ENCODE measurements at regions not wholly inside any gene's neighbourhood (a gene's known extent, or its start where the extent isn't known, plus 50 kb on each side); places are given as distances from the start of the nearest gene placed in this dataset.

GRCh38 chr18:11408555-11409065 lies 200.8 kb upstream of the SLC35G4 start:
- Histone ChIP-seq H3K27me3 (ENCODE audit: insufficient read depth, poor library complexity, severe bottlenecking) (no peaks in the 10 kb centered on the region), H3K4me1 (ENCODE audit: insufficient read depth, poor library complexity, severe bottlenecking) (no peaks in the 10 kb centered on the region), H3K36me3 (ENCODE audit: low read depth) (no peaks in the 10 kb centered on the region), H3K27ac (ENCODE audit: poor library complexity, severe bottlenecking) (no peak overlapping the region), H3K9me3 (ENCODE audit: severe bottlenecking) (no peaks in the 10 kb centered on the region), H3K4me3 (ENCODE audit: severe bottlenecking) (no peak overlapping the region)
- TF ChIP-seq CTCF (IDR thresholded peaks at IDR 0.05; ENCODE audit: poor library complexity, severe bottlenecking): no peak
- ATAC-seq (ENCODE audit: low read depth): no peak
- no peak for DNase-seq (ENCODE audit: low spot score)

GRCh38 chr18:11407940-11408339 lies 201.5 kb upstream of the SLC35G4 start:
- no peaks in the 10 kb centered on the region for H3K9me3 ChIP-seq (ENCODE audit: severe bottlenecking)
- no peaks in the 10 kb centered on the region for H3K27me3 ChIP-seq (ENCODE audit: insufficient read depth, poor library complexity, severe bottlenecking)
- TF ChIP-seq CTCF (IDR thresholded peaks at IDR 0.05; ENCODE audit: poor library complexity, severe bottlenecking): no peak
- no peak overlapping the region for H3K4me3 ChIP-seq (ENCODE audit: severe bottlenecking)
- no peak overlapping the region for H3K27ac ChIP-seq (ENCODE audit: poor library complexity, severe bottlenecking)
- no peaks in the 10 kb centered on the region for H3K36me3 ChIP-seq (ENCODE audit: low read depth)
- DNase-seq (ENCODE audit: low spot score) (no peak), ATAC-seq (ENCODE audit: low read depth) (peak; percentile 50; the same call in 2 of the 3 replicates)
- H3K4me1 ChIP-seq (ENCODE audit: insufficient read depth, poor library complexity, severe bottlenecking): no peaks in the 10 kb centered on the region

GRCh38 chr18:11405804-11406203 lies 203.6 kb upstream of the SLC35G4 start:
- Histone ChIP-seq H3K27ac (ENCODE audit: poor library complexity, severe bottlenecking) (no peak overlapping the region), H3K27me3 (ENCODE audit: insufficient read depth, poor library complexity, severe bottlenecking) (no peaks in the 10 kb centered on the region), H3K4me3 (ENCODE audit: severe bottlenecking) (no peak overlapping the region), H3K4me1 (ENCODE audit: insufficient read depth, poor library complexity, severe bottlenecking) (no peaks in the 10 kb centered on the region), H3K9me3 (ENCODE audit: severe bottlenecking) (no peaks in the 10 kb centered on the region), H3K36me3 (ENCODE audit: low read depth) (no peaks in the 10 kb centered on the region)
- TF ChIP-seq CTCF (IDR thresholded peaks at IDR 0.05; ENCODE audit: poor library complexity, severe bottlenecking): no peak
- ATAC-seq (ENCODE audit: low read depth) (no peak), DNase-seq (ENCODE audit: low spot score) (no peak)

- peaks cover 7% of the 10 kb centered on the region for H3K27me3 ChIP-seq (ENCODE audit: insufficient read depth, poor library complexity, severe bottlenecking)
- TF ChIP-seq CTCF (IDR thresholded peaks at IDR 0.05; ENCODE audit: poor library complexity, severe bottlenecking): no peak
- H3K36me3 ChIP-seq (ENCODE audit: low read depth): no peaks in the 10 kb centered on the region
- no peak overlapping the region for H3K4me3 ChIP-seq (ENCODE audit: severe bottlenecking)
- ATAC-seq (ENCODE audit: low read depth): no peak
- no peaks in the 10 kb centered on the region for H3K9me3 ChIP-seq (ENCODE audit: severe bottlenecking)
- no peaks in the 10 kb centered on the region for H3K4me1 ChIP-seq (ENCODE audit: insufficient read depth, poor library complexity, severe bottlenecking)
- DNase-seq (ENCODE audit: low spot score): no peak
- H3K27ac ChIP-seq (ENCODE audit: poor library complexity, severe bottlenecking): no peak overlapping the region
These were observed 208.7 kb upstream of the SLC35G4 start for GRCh38 chr18:11400703-11401102.

GRCh38 chr18:11398625-11399024 lies 210.8 kb upstream of the SLC35G4 start:
- ATAC-seq (ENCODE audit: low read depth): no peak
- Histone ChIP-seq H3K36me3 (ENCODE audit: low read depth) (no peaks in the 10 kb centered on the region), H3K27me3 (ENCODE audit: insufficient read depth, poor library complexity, severe bottlenecking) (peaks cover 8% of the 10 kb centered on the region), H3K4me1 (ENCODE audit: insufficient read depth, poor library complexity, severe bottlenecking) (no peaks in the 10 kb centered on the region), H3K4me3 (ENCODE audit: severe bottlenecking) (no peak overlapping the region), H3K9me3 (ENCODE audit: severe bottlenecking) (no peaks in the 10 kb centered on the region), H3K27ac (ENCODE audit: poor library complexity, severe bottlenecking) (no peak overlapping the region)
- peak; percentile 30 for TF ChIP-seq CTCF (IDR thresholded peaks at IDR 0.05; ENCODE audit: poor library complexity, severe bottlenecking)
- DNase-seq (ENCODE audit: low spot score): no peak
